ENCODE measurements at regions not wholly inside any gene's neighbourhood (a gene's known extent, or its start where the extent isn't known, plus 50 kb on each side); places are given as distances from the start of the nearest gene placed in this dataset.
A peak's percentile ranks its signal among the peaks of the same experiment; 100 is the strongest.
"Not testable (repeated sequence)": the region's sequence is repeated elsewhere in the genome, so short reads cannot be mapped to it uniquely, and the experiment has no call there.

DNA sequence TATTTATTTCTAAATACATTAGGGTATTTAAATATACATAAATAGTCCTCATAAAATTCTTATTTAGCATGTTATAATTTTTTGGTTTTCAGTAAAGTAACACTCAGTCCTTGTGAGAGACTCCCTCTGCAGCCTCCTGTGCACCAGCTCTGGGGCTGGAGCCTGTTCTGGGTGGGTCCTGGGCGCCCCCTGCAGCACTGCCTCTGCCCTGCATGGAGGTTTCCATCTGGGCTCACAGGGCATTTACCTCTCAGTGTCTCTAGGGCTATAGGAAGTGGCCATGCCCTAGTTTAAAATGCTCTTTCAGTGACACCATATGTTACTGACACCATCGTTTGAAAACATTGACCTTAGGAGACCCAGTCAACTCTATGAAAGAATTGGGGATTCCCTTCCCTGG, 1155.2 kb downstream of the TMEM121 start:
- DNase-seq (ENCODE audit: low read depth) = no peak
- H3K4me3 ChIP-seq (ENCODE audit: low read depth, low read length) = no peak overlapping the region
- TF ChIP-seq, protein P1, sequence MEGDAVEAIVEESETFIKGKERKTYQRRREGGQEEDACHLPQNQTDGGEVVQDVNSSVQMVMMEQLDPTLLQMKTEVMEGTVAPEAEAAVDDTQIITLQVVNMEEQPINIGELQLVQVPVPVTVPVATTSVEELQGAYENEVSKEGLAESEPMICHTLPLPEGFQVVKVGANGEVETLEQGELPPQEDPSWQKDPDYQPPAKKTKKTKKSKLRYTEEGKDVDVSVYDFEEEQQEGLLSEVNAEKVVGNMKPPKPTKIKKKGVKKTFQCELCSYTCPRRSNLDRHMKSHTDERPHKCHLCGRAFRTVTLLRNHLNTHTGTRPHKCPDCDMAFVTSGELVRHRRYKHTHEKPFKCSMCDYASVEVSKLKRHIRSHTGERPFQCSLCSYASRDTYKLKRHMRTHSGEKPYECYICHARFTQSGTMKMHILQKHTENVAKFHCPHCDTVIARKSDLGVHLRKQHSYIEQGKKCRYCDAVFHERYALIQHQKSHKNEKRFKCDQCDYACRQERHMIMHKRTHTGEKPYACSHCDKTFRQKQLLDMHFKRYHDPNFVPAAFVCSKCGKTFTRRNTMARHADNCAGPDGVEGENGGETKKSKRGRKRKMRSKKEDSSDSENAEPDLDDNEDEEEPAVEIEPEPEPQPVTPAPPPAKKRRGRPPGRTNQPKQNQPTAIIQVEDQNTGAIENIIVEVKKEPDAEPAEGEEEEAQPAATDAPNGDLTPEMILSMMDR (IDR thresholded peaks at IDR 0.05; ENCODE audit: insufficient read depth, low read depth, low read length, missing control alignments) = peak; percentile 15

- DNase-seq (ENCODE audit: low read depth) = no peak
- H3K4me3 ChIP-seq (ENCODE audit: low read depth, low read length) = no peak overlapping the region
- TF ChIP-seq, protein P1 (IDR thresholded peaks at IDR 0.05; ENCODE audit: insufficient read depth, low read depth, low read length, missing control alignments) = no peak
These were observed 1157.2 kb downstream of the TMEM121 start for GRCh38 chr14:106683631-106684030.

GRCh38 chr14:106686533-106686932, 1160.2 kb downstream of the TMEM121 start:
- TF ChIP-seq, protein P1 (IDR thresholded peaks at IDR 0.05; ENCODE audit: insufficient read depth, low read depth, low read length, missing control alignments) = no peak
- no peak overlapping the region for H3K4me3 ChIP-seq (ENCODE audit: low read depth, low read length)
- DNase-seq (ENCODE audit: low read depth) = no peak

GRCh38 chr14:106690333-106690891, 1164.0 kb downstream of the TMEM121 start:
- no peak for DNase-seq (ENCODE audit: low read depth)
- no peak overlapping the region for H3K4me3 ChIP-seq (ENCODE audit: low read depth, low read length)
- TF ChIP-seq, protein P1 (IDR thresholded peaks at IDR 0.05; ENCODE audit: insufficient read depth, low read depth, low read length, missing control alignments) = no peak

GRCh38 chr14:106691601-106692291, 1165.4 kb downstream of the TMEM121 start:
- peak; percentile 91 for DNase-seq (ENCODE audit: low read depth)
- TF ChIP-seq, protein P1 (IDR thresholded peaks at IDR 0.05; ENCODE audit: insufficient read depth, low read depth, low read length, missing control alignments) = peak; percentile 97

DNA sequence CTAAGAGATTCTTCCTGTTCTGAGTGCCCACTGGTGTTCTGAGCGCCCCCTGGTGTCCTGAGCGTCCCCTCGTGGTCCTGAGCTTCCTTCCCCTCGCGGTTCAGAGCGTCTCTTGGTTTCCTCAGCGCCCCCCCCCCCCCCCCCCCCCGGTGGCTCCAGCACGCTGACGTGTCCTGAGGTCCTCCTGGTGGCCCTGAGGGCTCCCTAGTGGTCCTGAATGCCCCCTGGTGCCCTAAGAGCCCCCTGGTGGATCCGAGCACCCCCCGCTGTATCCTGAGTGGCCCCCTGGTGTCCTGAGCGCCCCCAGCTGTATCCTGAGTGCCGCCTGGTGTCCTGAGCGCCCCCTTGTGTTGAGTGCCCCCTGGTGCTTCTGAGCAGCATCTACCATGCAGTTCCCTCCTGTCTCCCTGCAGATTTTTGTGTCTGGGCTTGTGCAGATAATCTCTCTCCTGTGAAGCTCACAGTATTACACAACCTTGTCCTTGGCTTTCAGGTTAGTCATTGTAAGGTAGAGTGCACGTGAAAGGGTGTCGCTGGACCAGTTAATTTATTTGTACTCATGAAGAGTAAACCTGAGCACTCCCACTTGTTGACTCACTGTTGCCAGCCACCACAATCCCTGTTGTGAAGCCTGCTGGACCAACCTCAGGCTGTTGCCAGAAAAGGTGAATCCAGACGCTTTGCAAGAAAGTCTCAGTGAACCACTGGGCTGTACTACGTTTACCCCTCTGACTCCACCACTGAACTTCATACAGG, 1168.4 kb downstream of the TMEM121 start:
- DNase-seq (ENCODE audit: low read depth) = peak; percentile 80
- TF ChIP-seq, protein P1 (IDR thresholded peaks at IDR 0.05; ENCODE audit: insufficient read depth, low read depth, low read length, missing control alignments) = peak; percentile 71
- no peak overlapping the region for H3K4me3 ChIP-seq (ENCODE audit: low read depth, low read length)

More at GRCh38 chr14:106691601-106692291, 1165.4 kb downstream of the TMEM121 start:
- H3K4me3 ChIP-seq (ENCODE audit: low read depth, low read length) = no peak overlapping the region

DNA sequence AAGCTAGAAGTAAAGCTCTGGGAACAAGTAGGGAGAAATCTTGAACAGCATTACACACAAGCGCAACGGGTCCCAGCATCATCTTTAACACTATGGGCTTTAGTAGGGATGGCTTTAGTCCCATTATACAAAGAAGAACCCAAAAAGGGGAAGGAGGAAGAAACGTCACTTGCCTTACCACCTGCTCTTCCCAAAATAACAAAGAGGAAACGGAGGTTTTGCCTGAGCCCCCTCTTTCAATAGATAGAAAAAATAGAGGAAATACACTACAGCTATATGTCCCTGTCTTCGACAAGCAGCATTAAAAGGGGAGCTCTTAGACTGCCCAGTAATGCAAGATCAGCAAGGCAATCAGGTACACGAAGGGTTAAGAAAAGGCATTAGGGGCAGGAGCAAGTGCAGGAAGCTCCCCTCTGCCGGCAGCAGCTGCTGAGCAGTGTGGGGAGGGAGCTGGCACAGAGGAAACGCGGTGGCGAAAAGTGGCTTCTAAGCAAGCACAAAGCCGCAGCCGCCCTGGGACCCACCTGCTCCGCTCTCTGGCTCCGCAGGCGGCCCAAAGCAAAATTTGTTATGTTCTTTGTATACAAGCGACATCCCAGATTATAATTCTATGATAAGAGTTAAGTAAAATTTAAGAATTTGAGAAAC, 1172.4 kb downstream of the TMEM121 start:
- peak; percentile 23 for DNase-seq (ENCODE audit: low read depth)
- not testable (repeated sequence) for H3K4me3 ChIP-seq (ENCODE audit: low read depth, low read length)

DNA sequence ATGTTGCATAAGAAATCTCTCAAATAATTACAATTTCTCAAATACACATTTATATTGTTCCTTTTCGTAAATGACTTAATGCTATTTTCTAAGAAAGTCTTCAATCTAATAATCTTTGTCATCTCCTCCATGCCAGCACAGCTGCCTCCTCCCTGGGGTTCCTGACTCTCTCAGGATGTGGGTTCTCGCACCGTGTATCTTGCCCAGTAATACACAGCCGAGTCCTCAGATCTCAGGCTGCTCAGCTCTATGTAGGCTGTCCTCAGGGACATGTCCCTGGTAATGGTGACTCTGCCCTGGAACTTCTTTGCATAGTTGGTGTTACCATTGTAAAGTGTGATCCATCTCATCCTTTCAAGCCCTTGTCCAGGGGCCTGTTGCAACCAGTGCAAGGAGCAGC, 1177.3 kb downstream of the TMEM121 start:
- not testable (repeated sequence) for H3K4me3 ChIP-seq (ENCODE audit: low read depth, low read length); DNase-seq (ENCODE audit: low read depth)
